ENCODE measurements at regions not wholly inside any gene's neighbourhood (a gene's known extent, or its start where the extent isn't known, plus 50 kb on each side); places are given as distances from the start of the nearest gene placed in this dataset.
"Not testable (repeated sequence)": the region's sequence is repeated elsewhere in the genome, so short reads cannot be mapped to it uniquely, and the experiment has no call there.

DNA sequence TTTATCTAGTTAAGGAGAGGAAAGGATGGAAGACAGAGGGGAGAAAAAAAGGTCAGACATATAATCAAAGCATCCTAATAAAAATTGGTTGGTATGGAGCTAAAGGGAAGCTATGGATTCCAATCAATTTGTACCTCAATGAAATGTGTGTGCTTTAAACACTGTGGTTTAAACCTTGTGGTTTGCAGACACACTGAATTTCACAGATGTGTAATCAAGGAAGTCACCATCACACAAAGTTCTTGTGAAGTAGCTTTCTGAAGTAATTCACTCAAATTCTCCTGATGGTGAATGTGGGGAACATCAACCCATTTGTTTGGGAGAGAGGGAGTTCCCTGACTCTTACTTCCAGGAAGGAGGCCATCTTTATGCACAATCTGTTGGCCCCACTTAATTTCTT, 243.3 kb upstream of the KRR1 start:
- DNase-seq, result no peak

DNA sequence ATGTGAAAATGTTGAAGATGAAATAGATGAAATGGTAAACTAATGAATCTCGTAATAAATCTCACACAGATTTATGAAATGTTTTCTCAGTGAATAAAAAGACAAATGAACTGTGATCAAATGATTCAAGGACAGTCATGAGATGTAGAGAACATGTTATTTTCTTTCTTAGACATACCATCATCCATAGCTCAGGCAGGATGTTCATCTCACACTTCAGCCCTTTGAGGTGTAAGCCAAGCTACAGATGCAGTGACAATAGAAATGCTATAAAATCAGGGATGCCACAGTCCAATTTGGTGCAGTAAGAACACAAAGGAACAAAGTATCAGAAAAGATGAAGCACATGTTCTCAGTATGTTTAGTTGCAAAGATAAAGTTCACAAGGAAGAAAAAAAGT, 242.7 kb upstream of the KRR1 start:
- no peak for DNase-seq

- DNase-seq, result no peak
These were observed 240.5 kb upstream of the KRR1 start for GRCh38 chr12:75751769-75752471.

- peak; percentile 36 for DNase-seq
These were observed 239.4 kb upstream of the KRR1 start for GRCh38 chr12:75750716-75751306.

GRCh38 chr12:75748990-75749389, 237.6 kb upstream of the KRR1 start:
- DNase-seq, result not testable (repeated sequence)

GRCh38 chr12:75748136-75748535, 236.7 kb upstream of the KRR1 start:
- no peak for DNase-seq

GRCh38 chr12:75747572-75748021, 236.2 kb upstream of the KRR1 start:
- no peak for DNase-seq

DNA sequence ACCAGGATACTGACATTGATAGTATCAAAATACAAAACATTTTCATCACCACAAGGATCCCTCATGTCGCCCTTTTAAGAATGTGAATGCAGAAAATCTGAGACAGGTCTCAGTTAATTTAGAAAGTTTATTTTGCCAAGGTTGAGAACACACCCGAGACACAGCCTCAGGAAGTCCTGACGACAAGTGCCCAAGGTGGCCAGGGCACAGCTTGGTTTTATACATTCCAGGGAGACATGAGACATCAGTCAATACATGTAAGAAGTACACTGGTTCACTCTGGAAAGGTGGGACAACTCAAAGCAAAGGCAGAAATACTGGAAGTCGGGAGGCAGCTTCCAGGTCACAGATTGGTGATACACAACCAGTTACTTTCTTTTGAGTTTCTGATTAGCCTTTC, 235.2 kb upstream of the KRR1 start:
- no peak for DNase-seq

- no peak for DNase-seq
These were observed 233.3 kb upstream of the KRR1 start for GRCh38 chr12:75744607-75745256.

- no peak for DNase-seq
These were observed 231.6 kb upstream of the KRR1 start for GRCh38 chr12:75742961-75743360.

DNA sequence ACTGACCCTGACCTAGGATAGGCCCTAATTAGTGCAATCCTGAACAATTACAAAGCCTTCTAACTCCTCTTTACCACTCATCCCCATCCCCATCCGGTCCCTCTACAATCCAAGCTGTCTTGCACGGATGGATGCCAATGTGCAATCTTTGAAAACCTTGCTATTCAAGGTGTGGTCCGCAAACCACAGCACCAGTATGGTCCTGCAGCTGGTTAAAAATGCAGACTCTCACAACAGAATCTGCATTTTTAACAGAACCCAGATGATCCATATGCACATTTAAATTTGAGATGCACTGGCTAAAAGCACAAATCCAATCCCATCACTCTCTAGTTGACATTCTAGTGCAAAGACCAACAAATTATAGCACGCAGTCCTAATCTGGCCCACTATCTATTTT, 230.6 kb upstream of the KRR1 start:
- no peak for DNase-seq

DNA sequence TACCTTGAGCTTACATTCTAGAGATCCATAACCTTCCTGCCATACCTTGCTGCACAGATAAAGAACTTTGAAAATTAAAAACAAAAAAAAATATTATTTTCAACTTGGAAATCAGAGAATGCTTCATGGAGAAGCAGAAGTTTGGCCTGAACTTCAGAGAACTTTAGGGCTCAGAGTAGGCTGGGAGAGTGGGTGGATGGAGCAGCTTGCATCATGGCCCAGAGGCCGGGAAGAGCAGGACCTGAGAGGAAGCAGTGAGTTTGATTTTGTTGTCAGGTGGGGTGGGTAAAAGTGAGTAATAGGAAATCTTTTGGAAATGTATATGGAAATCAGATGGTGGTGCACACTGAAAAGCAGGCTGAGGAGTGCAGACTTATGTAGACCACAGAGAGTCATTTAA, 228.5 kb upstream of the KRR1 start:
- DNase-seq, result no peak

DNA sequence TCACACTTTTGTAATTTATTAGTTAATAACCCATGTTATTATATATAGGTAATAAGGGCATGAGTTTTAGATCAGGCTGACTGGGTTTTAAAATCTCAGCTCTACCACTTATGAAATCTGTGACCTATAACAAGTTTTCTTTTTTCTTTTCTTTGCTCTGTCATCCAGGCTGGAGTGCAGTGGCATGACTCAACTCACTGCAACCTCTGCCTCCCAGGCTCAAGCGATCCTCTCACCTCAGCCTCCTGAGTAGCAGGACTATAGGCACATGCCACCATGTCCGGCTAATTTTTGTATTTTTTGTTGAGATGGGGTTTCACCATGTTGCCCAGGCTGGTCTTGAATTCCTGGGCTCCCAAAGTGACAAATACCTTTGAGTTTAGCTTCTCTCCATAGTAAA, 227.7 kb upstream of the KRR1 start:
- not testable (repeated sequence) for DNase-seq

DNA sequence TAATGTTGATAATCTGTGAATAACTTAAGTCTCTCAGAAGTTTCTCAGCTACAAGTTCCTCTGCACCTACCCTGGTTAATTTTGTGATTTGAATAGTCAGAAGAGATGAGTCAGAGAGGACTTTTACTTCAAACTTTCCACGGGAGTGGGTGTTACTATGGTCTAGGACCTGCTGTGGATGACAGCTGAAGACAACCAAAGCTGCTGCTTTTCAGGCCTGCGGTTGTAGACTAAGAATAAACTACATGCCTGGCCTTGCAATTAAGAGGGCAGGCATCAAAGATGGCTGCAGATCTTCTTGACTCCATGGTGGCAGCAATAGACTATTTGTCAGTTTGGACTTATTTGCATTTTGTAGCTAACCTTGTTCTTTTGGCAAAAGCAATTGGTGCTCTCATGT, 227.1 kb upstream of the KRR1 start:
- no peak for DNase-seq

GRCh38 chr12:75735853-75736252, 224.4 kb upstream of the KRR1 start:
- DNase-seq, result no peak

DNA sequence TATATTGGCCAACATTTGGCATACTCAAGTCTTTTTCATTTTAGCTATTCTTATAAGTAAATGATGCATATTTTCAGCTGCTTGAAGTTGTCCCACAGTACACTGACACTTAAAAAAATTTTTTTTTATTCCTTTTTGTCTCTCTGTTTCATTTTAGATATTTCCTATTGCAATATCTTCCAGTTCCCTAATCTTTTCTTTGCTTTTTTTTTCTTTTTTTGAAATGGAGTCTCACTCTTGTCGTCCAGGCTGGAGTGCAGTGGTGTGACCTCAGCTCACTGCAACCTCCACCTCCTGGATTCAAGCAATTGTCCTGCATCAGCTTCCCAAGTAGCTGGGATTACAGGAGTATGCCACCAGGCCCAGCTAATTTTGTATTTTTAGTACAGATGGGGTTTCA, 217.4 kb upstream of the KRR1 start:
- no peak for DNase-seq

- DNase-seq, result no peak
These were observed 216.2 kb upstream of the KRR1 start for GRCh38 chr12:75727577-75727976.

DNA sequence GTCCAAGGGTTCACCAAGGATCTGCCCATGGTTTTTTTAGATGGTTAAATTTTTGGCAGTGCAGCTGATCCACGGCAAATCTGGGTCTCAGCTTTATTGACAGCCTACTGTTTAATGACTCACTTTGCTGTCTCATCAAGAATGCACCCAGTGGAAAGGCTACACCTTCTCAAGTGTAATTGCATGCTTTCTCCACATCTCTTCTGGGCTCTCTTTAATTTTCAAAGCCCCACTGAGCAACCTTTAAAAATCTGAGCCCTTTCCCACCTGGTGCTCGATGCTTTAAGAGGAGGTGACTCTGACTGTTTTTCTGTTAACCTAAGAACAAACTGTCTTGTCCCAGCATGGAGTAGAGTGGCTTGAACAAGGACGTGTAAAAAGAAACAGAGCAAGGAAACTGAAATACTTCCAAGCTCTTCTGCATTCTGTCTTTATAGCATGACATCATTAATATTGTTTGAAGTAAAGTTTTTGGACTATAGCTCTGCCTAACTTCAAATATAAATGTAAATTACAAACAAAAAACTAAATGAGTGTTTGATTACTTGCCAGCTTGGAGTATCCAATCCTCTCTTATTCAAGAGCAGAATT, 214.2 kb upstream of the KRR1 start:
- peak; percentile 39 for DNase-seq

DNA sequence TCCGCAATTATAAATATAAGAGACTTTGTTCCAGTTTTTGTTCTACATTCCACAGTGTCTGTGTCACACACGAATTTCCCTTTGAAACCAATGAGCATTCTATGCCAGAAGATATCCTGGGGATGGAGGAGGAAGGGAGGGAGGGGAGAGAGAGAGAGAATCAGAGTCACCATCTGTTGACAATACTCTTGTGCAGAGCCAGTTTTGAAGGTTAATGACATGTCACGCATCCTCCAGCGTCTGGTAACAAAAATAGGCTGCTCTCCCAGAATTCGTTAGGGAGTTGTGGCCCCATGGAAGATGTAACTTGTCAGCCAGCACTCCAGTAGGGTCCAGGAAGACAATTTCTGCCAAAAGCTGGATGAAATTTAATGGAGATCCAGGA, 213.5 kb upstream of the KRR1 start:
- peak; percentile 83 for DNase-seq

DNA sequence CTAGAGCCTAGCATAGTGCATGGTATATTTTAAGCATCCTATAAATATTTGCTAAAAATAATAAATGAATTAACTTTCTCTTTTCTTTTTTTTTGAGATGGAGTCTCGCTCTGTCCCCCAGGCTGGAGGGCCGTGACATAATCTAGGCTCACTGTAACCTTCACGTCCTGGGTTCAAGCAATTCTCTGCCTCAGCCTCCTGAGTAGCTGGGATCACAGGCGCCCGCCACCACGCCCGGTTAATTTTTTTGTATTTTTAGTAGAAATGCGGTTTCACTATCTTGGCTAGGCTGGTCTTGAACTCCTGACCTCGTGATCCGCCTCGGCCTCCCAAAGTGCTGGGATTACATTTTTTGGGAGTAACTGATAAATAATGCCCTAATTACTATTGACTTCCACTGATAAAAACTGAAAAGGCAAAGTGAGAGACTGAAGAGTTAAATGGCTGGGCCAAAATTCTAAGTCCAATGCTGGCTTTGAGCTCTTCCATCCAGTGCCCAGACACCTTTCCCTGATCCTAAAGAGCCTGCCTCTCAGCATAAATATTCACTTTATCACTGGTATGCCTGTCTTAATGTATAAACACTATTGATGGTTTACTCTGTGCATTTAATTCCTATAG, 213.0 kb upstream of the KRR1 start:
- no peak for DNase-seq

GRCh38 chr12:75722714-75723200, 211.3 kb upstream of the KRR1 start:
- peak; percentile 59 for DNase-seq

GRCh38 chr12:75721796-75722195, 210.4 kb upstream of the KRR1 start:
- DNase-seq, result no peak
